Body of pancreas (tissue), 4 donors: ENCODE measurements at regions not wholly inside any gene's neighbourhood (a gene's known extent, or its start where the extent isn't known, plus 50 kb on each side); places are given as distances from the start of the nearest gene placed in this dataset.

Experiments used
- ATAC-seq: fragments of 150-250 bp; one replicate; pipeline ENCODE4 v1.9.1; 2016
- DNase-seq, 4 donors: peaks; one replicate each; pipeline ENCODE4 v3.0.0-alpha.2; 2019
- H3K27ac ChIP-seq, 4 donors: fragments of 200-600 bp; sonication (generic); 1 replicate in 3 of 4; 2 replicates in 1 of 4; pipeline versions ENCODE4 v1.5.1 to v1.6.1; 2016 to 2019; ENCODE audit warnings: mild to moderate bottlenecking in 1 of 4, mixed read lengths in 1 of 4, moderate library complexity in 1 of 4
- H3K27me3 ChIP-seq, 2 donors: fragments of 200-600 bp; sonication (generic); one replicate each; pipeline ENCODE4 v1.6.0; 2016; ENCODE audit warnings: mild to moderate bottlenecking in 1 of 2
- H3K36me3 ChIP-seq, 2 donors: fragments of 200-600 bp; sonication (generic); replicated peaks in 1 of 2; 2 replicates each; pipeline ENCODE4 v1.5.1; 2016; ENCODE audit warnings: low read depth in 2 of 2; ENCODE audit not compliant: insufficient read depth in 1 of 2
- H3K4me1 ChIP-seq: fragments of 200-600 bp; sonication (generic); one replicate; pipeline ENCODE4 v1.6.0; 2016
- H3K4me3 ChIP-seq, 2 donors: fragments of 200-600 bp; sonication (generic); 1 replicate in 1 of 2; 2 replicates in 1 of 2; pipeline ENCODE4 v1.5.1; 2016 to 2019
- H3K9me3 ChIP-seq, 3 donors: fragments of 200-600 bp; sonication (generic); 1 replicate in 2 of 3; 2 replicates in 1 of 3; pipeline ENCODE4 v1.5.1; 2016
- CTCF ChIP-seq, 7 experiments: fragments of 450-650 bp in 4 of 7; fragments of 200-600 bp in 3 of 7; sonication (generic) in 3 of 7; IDR thresholded peaks; one replicate each; pipeline ENCODE4 v1.5.1; 2016 to 2019; ENCODE audit warnings: antibody characterized with exemption in 7 of 7
- POLR2A ChIP-seq, 3 donors: fragments of 450-650 bp; IDR thresholded peaks; one replicate each; pipeline ENCODE4 v1.6.1; 2016; ENCODE audit warnings: antibody characterized with exemption in 3 of 3, mild to moderate bottlenecking in 2 of 3
- WGBS, 2 donors: methylation state at CpG; one replicate each; pipeline ENCODE4 v1.1.5; 2017; 5-methylcytosine and 5-hydroxymethylcytosine counted together
- intact Hi-C: fragments of 100-400 bp; cut with DNase I; formaldehyde crosslinking; loops from one replicate; pipeline ENCODE4 v1.15.1; 2023

GRCh38 chr2:53473775-53474311 lies 293.8 kb upstream of the CHAC2 start:
- Histone ChIP-seq H3K9me3 (no peaks in the 10 kb centered on the region), H3K4me3 (no peak overlapping the region), H3K27me3 (no peaks in the 10 kb centered on the region), H3K36me3 (no peaks in the 10 kb centered on the region), H3K27ac (no peak overlapping the region), H3K4me1 (no peaks in the 10 kb centered on the region)
- WGBS, 2 donors = 18 to 22% methylated on average over 3 of the region's 3 CpGs
- peak; percentile 56 for ATAC-seq
- TF ChIP-seq POLR2A (IDR thresholded peaks at IDR 0.05) (no peak), CTCF (IDR thresholded peaks at IDR 0.05) (no peak)
- peak in 3 of 4 donors; percentile 32 to 47 (median 35) for DNase-seq
- intact Hi-C loops = no loop called here

GRCh38 chr2:53473236-53473635 lies 294.4 kb upstream of the CHAC2 start:
- intact Hi-C loops = no loop called here
- H3K4me3 ChIP-seq = no peak overlapping the region
- H3K9me3 ChIP-seq = no peaks in the 10 kb centered on the region
- peak; percentile 73 for ATAC-seq
- no peaks in the 10 kb centered on the region for H3K4me1 ChIP-seq
- TF ChIP-seq POLR2A (IDR thresholded peaks at IDR 0.05) = no peak
- peak in 4 of 7 experiments; percentile 30 to 55 (median 42) for TF ChIP-seq CTCF (IDR thresholded peaks at IDR 0.05)
- H3K27ac ChIP-seq = no peak overlapping the region
- DNase-seq = peak; percentile 33 to 53 (median 42)
- no peaks in the 10 kb centered on the region for H3K27me3 ChIP-seq
- 56 to 71% methylated on average over 4 of the region's 4 CpGs for WGBS, 2 donors
- no peaks in the 10 kb centered on the region for H3K36me3 ChIP-seq

- no peak overlapping the region for H3K4me3 ChIP-seq
- no peak overlapping the region for H3K27ac ChIP-seq
- intact Hi-C loops = no loop called here
- TF ChIP-seq CTCF (IDR thresholded peaks at IDR 0.05) (no peak), POLR2A (IDR thresholded peaks at IDR 0.05) (no peak)
- no peaks in the 10 kb centered on the region for H3K4me1 ChIP-seq
- DNase-seq = no peak
- H3K27me3 ChIP-seq = no peaks in the 10 kb centered on the region
- no peaks in the 10 kb centered on the region for H3K36me3 ChIP-seq
- H3K9me3 ChIP-seq = no peaks in the 10 kb centered on the region
- 80 to 83% methylated on average over 4 of the region's 4 CpGs for WGBS, 2 donors
- no peak for ATAC-seq
Measured at GRCh38 chr2:53467467-53468180, 300.0 kb upstream of the CHAC2 start.

GRCh38 chr2:53463806-53464726 lies 303.5 kb upstream of the CHAC2 start:
- TF ChIP-seq POLR2A (IDR thresholded peaks at IDR 0.05) (no peak), CTCF (IDR thresholded peaks at IDR 0.05) (no peak)
- ATAC-seq = no peak
- no peak for DNase-seq
- Histone ChIP-seq H3K27me3 (no peaks in the 10 kb centered on the region), H3K36me3 (no peaks in the 10 kb centered on the region), H3K4me3 (no peak overlapping the region), H3K27ac (no peak overlapping the region), H3K4me1 (no peaks in the 10 kb centered on the region), H3K9me3 (no peaks in the 10 kb centered on the region)
- intact Hi-C loops = no loop called here
- WGBS, 2 donors = 56 to 70% methylated on average over 3 of the region's 3 CpGs
